ENCODE measurements at regions not wholly inside any gene's neighbourhood (a gene's known extent, or its start where the extent isn't known, plus 50 kb on each side); places are given as distances from the start of the nearest gene placed in this dataset.

DNA sequence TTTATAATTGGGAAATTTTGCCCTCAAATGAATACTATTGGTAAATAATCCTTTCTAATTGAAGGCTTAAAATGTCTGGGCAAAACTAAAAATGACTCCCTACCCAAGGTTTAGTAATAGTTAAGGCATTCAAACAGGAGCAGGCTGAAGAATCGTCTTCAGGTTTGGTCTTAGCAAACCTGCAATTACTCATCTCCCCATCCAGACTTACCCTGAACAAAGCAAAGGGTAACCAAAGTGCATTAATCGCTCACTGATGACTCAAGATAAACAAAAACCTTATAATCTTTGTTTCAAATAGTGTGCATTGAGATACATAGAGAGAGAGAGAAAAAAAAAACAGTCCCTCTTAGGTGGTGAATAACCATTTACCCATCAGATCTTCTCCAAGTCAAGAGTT, 225.5 kb downstream of the BMP2 start:
- no peak for ATAC-seq
- TF ChIP-seq JUNB (IDR thresholded peaks at IDR 0.05; ENCODE audit: unreplicated experiment) (no peak), ZNF114 (CRISPR knock-in tag; IDR thresholded peaks at IDR 0.05) (no peak)

DNA sequence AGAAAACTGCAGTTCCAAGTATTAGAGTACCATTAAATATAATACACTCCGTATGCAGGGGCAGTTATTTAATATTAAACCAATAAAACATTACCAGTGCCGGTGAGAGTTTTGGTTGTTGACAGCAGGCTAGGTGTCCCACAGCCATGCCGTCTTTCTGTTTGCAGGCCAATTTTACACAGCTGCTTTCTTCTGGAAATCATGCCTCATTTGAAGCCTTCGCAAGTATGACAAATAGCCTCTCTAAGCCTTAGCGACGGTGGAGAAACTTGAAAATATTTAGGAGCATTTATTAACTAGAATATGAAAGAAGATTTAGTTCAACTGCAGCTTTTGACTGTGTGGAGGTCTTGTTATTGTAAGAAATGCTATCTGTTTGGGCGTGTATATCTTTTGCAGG, 226.0 kb downstream of the BMP2 start:
- Histone ChIP-seq H4K20me1 (replicated peaks; ENCODE audit: insufficient read depth) (no peaks in the 10 kb centered on the region), H3K36me3 (ENCODE audit: insufficient read depth) (no peaks in the 10 kb centered on the region), H3F3A (replicated peaks; ENCODE audit: low read depth) (no peaks in the 10 kb centered on the region), H2AFZ (no peak overlapping the region), H3K27ac (ENCODE audit: low read depth) (no peak overlapping the region), H3K4me3 (no peak overlapping the region), H3K4me1 (ENCODE audit: insufficient read depth) (no peaks in the 10 kb centered on the region), H3K4me2 (no peak overlapping the region), H3K27me3 (ENCODE audit: insufficient read depth) (no peaks in the 10 kb centered on the region), H3K79me2 (replicated peaks; ENCODE audit: insufficient read depth) (no peaks in the 10 kb centered on the region), H3K9me2 (ENCODE audit: insufficient read depth) (no peaks in the 10 kb centered on the region)
- no peak for DNase-seq (ENCODE audit: low spot score)
- Mint-ChIP-seq H3K36me3 (ENCODE audit: low read depth) (no peaks in the 10 kb centered on the region), H3K4me3 (no peak overlapping the region), H3K27ac (no peak overlapping the region), H3K4me1 (no peaks in the 10 kb centered on the region), H3K27me3 (ENCODE audit: insufficient read depth, low read depth, poor library complexity) (no peaks in the 10 kb centered on the region), H3K9me3 (no peaks in the 10 kb centered on the region)
- no peak for ATAC-seq
- no peak for TF ChIP-seq NANOG (IDR thresholded peaks at IDR 0.05; ENCODE audit: borderline replicate concordance)
- no peak for TF ChIP-seq EZH2phosphoT487 (IDR thresholded peaks at IDR 0.05; ENCODE audit: unreplicated experiment)
- TF ChIP-seq CREB1 (CRISPR knock-in tag; IDR thresholded peaks at IDR 0.05; ENCODE audit: low read depth) = no peak
- no peak for TF ChIP-seq ZNF331 (CRISPR knock-in tag; IDR thresholded peaks at IDR 0.05; ENCODE audit: low read depth)
- TF ChIP-seq, protein P1, sequence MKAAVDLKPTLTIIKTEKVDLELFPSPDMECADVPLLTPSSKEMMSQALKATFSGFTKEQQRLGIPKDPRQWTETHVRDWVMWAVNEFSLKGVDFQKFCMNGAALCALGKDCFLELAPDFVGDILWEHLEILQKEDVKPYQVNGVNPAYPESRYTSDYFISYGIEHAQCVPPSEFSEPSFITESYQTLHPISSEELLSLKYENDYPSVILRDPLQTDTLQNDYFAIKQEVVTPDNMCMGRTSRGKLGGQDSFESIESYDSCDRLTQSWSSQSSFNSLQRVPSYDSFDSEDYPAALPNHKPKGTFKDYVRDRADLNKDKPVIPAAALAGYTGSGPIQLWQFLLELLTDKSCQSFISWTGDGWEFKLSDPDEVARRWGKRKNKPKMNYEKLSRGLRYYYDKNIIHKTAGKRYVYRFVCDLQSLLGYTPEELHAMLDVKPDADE (IDR thresholded peaks at IDR 0.05) = no peak
- no peak for TF ChIP-seq JUNB (IDR thresholded peaks at IDR 0.05; ENCODE audit: unreplicated experiment)
- TF ChIP-seq, protein P2, sequence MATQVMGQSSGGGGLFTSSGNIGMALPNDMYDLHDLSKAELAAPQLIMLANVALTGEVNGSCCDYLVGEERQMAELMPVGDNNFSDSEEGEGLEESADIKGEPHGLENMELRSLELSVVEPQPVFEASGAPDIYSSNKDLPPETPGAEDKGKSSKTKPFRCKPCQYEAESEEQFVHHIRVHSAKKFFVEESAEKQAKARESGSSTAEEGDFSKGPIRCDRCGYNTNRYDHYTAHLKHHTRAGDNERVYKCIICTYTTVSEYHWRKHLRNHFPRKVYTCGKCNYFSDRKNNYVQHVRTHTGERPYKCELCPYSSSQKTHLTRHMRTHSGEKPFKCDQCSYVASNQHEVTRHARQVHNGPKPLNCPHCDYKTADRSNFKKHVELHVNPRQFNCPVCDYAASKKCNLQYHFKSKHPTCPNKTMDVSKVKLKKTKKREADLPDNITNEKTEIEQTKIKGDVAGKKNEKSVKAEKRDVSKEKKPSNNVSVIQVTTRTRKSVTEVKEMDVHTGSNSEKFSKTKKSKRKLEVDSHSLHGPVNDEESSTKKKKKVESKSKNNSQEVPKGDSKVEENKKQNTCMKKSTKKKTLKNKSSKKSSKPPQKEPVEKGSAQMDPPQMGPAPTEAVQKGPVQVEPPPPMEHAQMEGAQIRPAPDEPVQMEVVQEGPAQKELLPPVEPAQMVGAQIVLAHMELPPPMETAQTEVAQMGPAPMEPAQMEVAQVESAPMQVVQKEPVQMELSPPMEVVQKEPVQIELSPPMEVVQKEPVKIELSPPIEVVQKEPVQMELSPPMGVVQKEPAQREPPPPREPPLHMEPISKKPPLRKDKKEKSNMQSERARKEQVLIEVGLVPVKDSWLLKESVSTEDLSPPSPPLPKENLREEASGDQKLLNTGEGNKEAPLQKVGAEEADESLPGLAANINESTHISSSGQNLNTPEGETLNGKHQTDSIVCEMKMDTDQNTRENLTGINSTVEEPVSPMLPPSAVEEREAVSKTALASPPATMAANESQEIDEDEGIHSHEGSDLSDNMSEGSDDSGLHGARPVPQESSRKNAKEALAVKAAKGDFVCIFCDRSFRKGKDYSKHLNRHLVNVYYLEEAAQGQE (IDR thresholded peaks at IDR 0.05; ENCODE audit: unreplicated experiment) = no peak

More for the DNA sequence above, 225.5 kb downstream of the BMP2 start:
- H3K4me2 ChIP-seq = no peak overlapping the region
- no peak overlapping the region for H3K27ac ChIP-seq (ENCODE audit: low read depth)
- Mint-ChIP-seq H3K4me1 (no peaks in the 10 kb centered on the region), H3K27me3 (ENCODE audit: insufficient read depth, low read depth, poor library complexity) (no peaks in the 10 kb centered on the region), H3K36me3 (ENCODE audit: low read depth) (no peaks in the 10 kb centered on the region), H3K27ac (no peak overlapping the region), H3K4me3 (no peak overlapping the region), H3K9me3 (no peaks in the 10 kb centered on the region)
- no peaks in the 10 kb centered on the region for H4K20me1 ChIP-seq (replicated peaks; ENCODE audit: insufficient read depth)
- H3K9me2 ChIP-seq (ENCODE audit: insufficient read depth) = no peaks in the 10 kb centered on the region
- no peaks in the 10 kb centered on the region for H3F3A ChIP-seq (replicated peaks; ENCODE audit: low read depth)
- no peak overlapping the region for H3K4me3 ChIP-seq
- no peaks in the 10 kb centered on the region for H3K79me2 ChIP-seq (replicated peaks; ENCODE audit: insufficient read depth)
- H2AFZ ChIP-seq = no peak overlapping the region
- H3K36me3 ChIP-seq (ENCODE audit: insufficient read depth) = no peaks in the 10 kb centered on the region
- no peaks in the 10 kb centered on the region for H3K27me3 ChIP-seq (ENCODE audit: insufficient read depth)
- no peaks in the 10 kb centered on the region for H3K4me1 ChIP-seq (ENCODE audit: insufficient read depth)
- no peak for DNase-seq (ENCODE audit: low spot score)

Measured in GM23338 (cell line).